Upper lobe of left lung (tissue), 6 donors: ENCODE measurements at regions not wholly inside any gene's neighbourhood (a gene's known extent, or its start where the extent isn't known, plus 50 kb on each side); places are given as distances from the start of the nearest gene placed in this dataset.

Experiments
- ATAC-seq, 2 donors: fragments of 200-7000 bp; cut with Tn5 transposase; one replicate each; pipeline ENCODE4 v1.9.1; 2022; ENCODE audit warnings: mild to moderate bottlenecking in 2 of 2, moderate library complexity in 2 of 2; ENCODE audit not compliant: low FRiP score in 2 of 2
- DNase-seq, 2 donors: peaks; one replicate each; pipeline ENCODE4 v3.0.0-alpha.2; 2019 to 2020
- H3K27ac ChIP-seq, 4 donors: fragments of 200-600 bp; sonication (generic); one replicate each; pipeline ENCODE4 v1.5.1; 2016 to 2019
- H3K27me3 ChIP-seq, 4 donors: fragments of 200-600 bp; sonication (generic); one replicate each; pipeline ENCODE4 v1.5.1; 2017 to 2019
- H3K36me3 ChIP-seq, 4 donors: fragments of 200-600 bp; sonication (generic); one replicate each; pipeline ENCODE4 v1.5.1; 2016 to 2019
- H3K4me1 ChIP-seq, 4 donors: fragments of 200-600 bp; sonication (generic); one replicate each; pipeline ENCODE4 v1.5.1; 2018 to 2019
- H3K4me3 ChIP-seq, 4 donors: fragments of 200-600 bp; sonication (generic); one replicate each; pipeline ENCODE4 v1.5.1; 2017 to 2019; ENCODE audit warnings: mild to moderate bottlenecking in 2 of 4, moderate library complexity in 1 of 4
- H3K9me3 ChIP-seq, 4 donors: fragments of 200-600 bp; sonication (generic); one replicate each; pipeline ENCODE4 v1.5.1; 2018 to 2019
- EP300 ChIP-seq, 4 donors: sonication (generic); formaldehyde crosslinking; IDR thresholded peaks; one replicate each; pipeline ENCODE4 v1.5.1; 2017; ENCODE audit warnings: antibody characterized with exemption in 4 of 4, control low read depth in 2 of 4
- POLR2A ChIP-seq, 4 donors: fragments of 450-650 bp; IDR thresholded peaks; one replicate each; pipeline ENCODE4 v1.5.1; 2016 to 2017; ENCODE audit warnings: antibody characterized with exemption in 4 of 4, mild to moderate bottlenecking in 2 of 4
- POLR2AphosphoS5 ChIP-seq, 2 donors: sonication (generic); formaldehyde crosslinking; IDR thresholded peaks; one replicate each; pipeline ENCODE4 v1.5.1; 2017; ENCODE audit warnings: antibody characterized with exemption in 2 of 2
- WGBS, 2 donors: methylation state at CpG; one replicate each; pipeline ENCODE4 v1.1.5; 2017 to 2018; 5-methylcytosine and 5-hydroxymethylcytosine counted together
- TF ChIP-seq, protein P1 (sequence below), 6 experiments: fragments of 450-650 bp in 4 of 6; fragments of 200-600 bp in 2 of 6; sonication (generic) in 2 of 6; IDR thresholded peaks; one replicate each; pipeline ENCODE4 v1.5.1; 2016 to 2019; ENCODE audit warnings: antibody characterized with exemption in 6 of 6
- donor health status: DM: no; HTN: no; CAD: no; lungs with moderate emphysema.
- donor health status: DM: no; HTN: yes; CAD: no; lungs with severe emphysema.

- no peaks in the 10 kb centered on the region for H3K9me3 ChIP-seq
- no peak for TF ChIP-seq POLR2AphosphoS5 (IDR thresholded peaks at IDR 0.05)
- no peak for TF ChIP-seq EP300 (IDR thresholded peaks at IDR 0.05)
- no peak for TF ChIP-seq POLR2A (IDR thresholded peaks at IDR 0.05)
- TF ChIP-seq, protein P1, sequence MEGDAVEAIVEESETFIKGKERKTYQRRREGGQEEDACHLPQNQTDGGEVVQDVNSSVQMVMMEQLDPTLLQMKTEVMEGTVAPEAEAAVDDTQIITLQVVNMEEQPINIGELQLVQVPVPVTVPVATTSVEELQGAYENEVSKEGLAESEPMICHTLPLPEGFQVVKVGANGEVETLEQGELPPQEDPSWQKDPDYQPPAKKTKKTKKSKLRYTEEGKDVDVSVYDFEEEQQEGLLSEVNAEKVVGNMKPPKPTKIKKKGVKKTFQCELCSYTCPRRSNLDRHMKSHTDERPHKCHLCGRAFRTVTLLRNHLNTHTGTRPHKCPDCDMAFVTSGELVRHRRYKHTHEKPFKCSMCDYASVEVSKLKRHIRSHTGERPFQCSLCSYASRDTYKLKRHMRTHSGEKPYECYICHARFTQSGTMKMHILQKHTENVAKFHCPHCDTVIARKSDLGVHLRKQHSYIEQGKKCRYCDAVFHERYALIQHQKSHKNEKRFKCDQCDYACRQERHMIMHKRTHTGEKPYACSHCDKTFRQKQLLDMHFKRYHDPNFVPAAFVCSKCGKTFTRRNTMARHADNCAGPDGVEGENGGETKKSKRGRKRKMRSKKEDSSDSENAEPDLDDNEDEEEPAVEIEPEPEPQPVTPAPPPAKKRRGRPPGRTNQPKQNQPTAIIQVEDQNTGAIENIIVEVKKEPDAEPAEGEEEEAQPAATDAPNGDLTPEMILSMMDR (IDR thresholded peaks at IDR 0.05): no peak
- H3K36me3 ChIP-seq: no peaks in the 10 kb centered on the region
- ATAC-seq (no peak), DNase-seq (no peak)
- no peaks in the 10 kb centered on the region for H3K27me3 ChIP-seq
- H3K4me1 ChIP-seq: no peaks in the 10 kb centered on the region
- H3K27ac ChIP-seq: no peak overlapping the region
- no peak overlapping the region for H3K4me3 ChIP-seq
- 91 to 92% methylated on average over 12 of the region's 12 CpGs for WGBS, 2 donors
Measured at GRCh38 chr2:120490091-120490798, 144.3 kb downstream of the INHBB start.

GRCh38 chr2:120491111-120491625 is 145.2 kb downstream of the INHBB start:
- ATAC-seq (no peak), DNase-seq (no peak)
- no peak overlapping the region for H3K27ac ChIP-seq
- no peaks in the 10 kb centered on the region for H3K9me3 ChIP-seq
- H3K4me3 ChIP-seq: no peak overlapping the region
- WGBS, 2 donors: 79 to 92% methylated on average over 1 of the region's 1 CpG
- H3K36me3 ChIP-seq: no peaks in the 10 kb centered on the region
- TF ChIP-seq POLR2A (IDR thresholded peaks at IDR 0.05) (no peak), POLR2AphosphoS5 (IDR thresholded peaks at IDR 0.05) (no peak), EP300 (IDR thresholded peaks at IDR 0.05) (no peak)
- TF ChIP-seq, protein P1 (IDR thresholded peaks at IDR 0.05): no peak
- H3K4me1 ChIP-seq: no peaks in the 10 kb centered on the region
- no peaks in the 10 kb centered on the region for H3K27me3 ChIP-seq

GRCh38 chr2:120493231-120493630 is 147.3 kb downstream of the INHBB start:
- WGBS, 2 donors: 78% methylated on average over 5 of the region's 5 CpGs
- no peak overlapping the region for H3K27ac ChIP-seq
- no peak overlapping the region for H3K4me3 ChIP-seq
- no peaks in the 10 kb centered on the region for H3K36me3 ChIP-seq
- H3K27me3 ChIP-seq: no peaks in the 10 kb centered on the region
- no peaks in the 10 kb centered on the region for H3K4me1 ChIP-seq
- ATAC-seq (no peak), DNase-seq (no peak)
- TF ChIP-seq, protein P1 (IDR thresholded peaks at IDR 0.05): no peak
- TF ChIP-seq POLR2AphosphoS5 (IDR thresholded peaks at IDR 0.05) (no peak), POLR2A (IDR thresholded peaks at IDR 0.05) (no peak)
- H3K9me3 ChIP-seq: no peaks in the 10 kb centered on the region

DNA sequence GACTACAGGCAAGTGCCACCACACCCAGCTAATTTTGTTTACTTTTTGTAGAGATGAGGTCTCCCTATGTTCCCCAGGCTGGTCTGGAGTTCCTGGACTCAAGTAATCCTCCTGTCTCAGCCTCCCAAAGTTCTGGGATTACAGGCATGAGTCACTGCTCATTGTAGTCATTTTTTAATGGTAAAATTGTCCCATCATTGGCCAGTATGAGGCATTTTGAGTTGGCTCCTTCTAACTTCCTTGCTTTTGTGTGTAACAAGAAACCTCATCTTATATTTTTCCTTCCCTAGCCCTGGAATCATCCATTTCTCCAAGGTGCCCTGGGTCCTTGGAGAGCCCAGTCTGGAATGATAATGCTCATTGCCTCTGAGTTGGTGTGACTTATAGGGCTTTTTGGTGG is 148.5 kb downstream of the INHBB start:
- Histone ChIP-seq H3K9me3 (no peaks in the 10 kb centered on the region), H3K4me1 (no peaks in the 10 kb centered on the region), H3K36me3 (no peaks in the 10 kb centered on the region), H3K4me3 (no peak overlapping the region), H3K27me3 (no peaks in the 10 kb centered on the region), H3K27ac (no peak overlapping the region)
- TF ChIP-seq, protein P1 (IDR thresholded peaks at IDR 0.05): no peak
- ATAC-seq (no peak), DNase-seq (no peak)

- H3K27ac ChIP-seq: no peak overlapping the region
- no peaks in the 10 kb centered on the region for H3K9me3 ChIP-seq
- ATAC-seq (no peak), DNase-seq (no peak)
- H3K27me3 ChIP-seq: no peaks in the 10 kb centered on the region
- no peak overlapping the region for H3K4me3 ChIP-seq
- no peaks in the 10 kb centered on the region for H3K4me1 ChIP-seq
- WGBS, 2 donors: 78 to 81% methylated on average over 2 of the region's 2 CpGs
- no peak for TF ChIP-seq POLR2AphosphoS5 (IDR thresholded peaks at IDR 0.05)
- TF ChIP-seq, protein P1 (IDR thresholded peaks at IDR 0.05): no peak
- TF ChIP-seq POLR2A (IDR thresholded peaks at IDR 0.05): no peak
- TF ChIP-seq EP300 (IDR thresholded peaks at IDR 0.05): no peak
- no peaks in the 10 kb centered on the region for H3K36me3 ChIP-seq
Measured at GRCh38 chr2:120495586-120495985, 149.7 kb downstream of the INHBB start.
